SK-N-SH treated with all-trans-retinoic acid at 6 μM for 48 hours (cell line): ENCODE measurements at regions not wholly inside any gene's neighbourhood (a gene's known extent, or its start where the extent isn't known, plus 50 kb on each side); places are given as distances from the start of the nearest gene placed in this dataset.

Experiments
- ARNTL ChIP-seq: fragments of 450-650 bp; formaldehyde crosslinking; IDR thresholded peaks from 2 replicates; pipeline ENCODE4 v1.5.0; 2020; ENCODE audit warnings: low read depth, mild to moderate bottlenecking, moderate library complexity, borderline replicate concordance
- CREB5 ChIP-seq: fragments of 250-450 bp; sonication (Bioruptor Pico); IDR thresholded peaks from 2 replicates; pipeline ENCODE4 v1.5.1; 2020; ENCODE audit warnings: low read depth, mild to moderate bottlenecking, moderate library complexity
- CSDC2 ChIP-seq: fragments of 250-450 bp; sonication (Bioruptor Pico); IDR thresholded peaks from 2 replicates; pipeline ENCODE4 v1.5.0; 2020; ENCODE audit warnings: mild to moderate bottlenecking, moderate library complexity
- GLIS3 ChIP-seq: fragments of 250-450 bp; sonication (Bioruptor Pico); IDR thresholded peaks from 2 replicates; pipeline ENCODE4 v1.5.0; 2020; ENCODE audit warnings: mild to moderate bottlenecking, moderate library complexity
- ISL1 ChIP-seq: fragments of 250-450 bp; sonication (Bioruptor Pico); IDR thresholded peaks from 2 replicates; pipeline ENCODE4 v2.1.2; 2022; ENCODE audit warnings: mild to moderate bottlenecking, moderate library complexity
- OSR1 ChIP-seq: fragments of 250-450 bp; sonication (Bioruptor Pico); IDR thresholded peaks from 2 replicates; pipeline ENCODE4 v1.8.0; 2022; ENCODE audit warnings: moderate library complexity, mild to moderate bottlenecking, inconsistent platforms
- PATZ1 ChIP-seq: fragments of 250-450 bp; sonication (Bioruptor Pico); IDR thresholded peaks from 2 replicates; pipeline ENCODE4 v1.8.0; 2020; ENCODE audit warnings: mild to moderate bottlenecking, moderate library complexity, borderline replicate concordance
- POU6F1 ChIP-seq: fragments of 250-450 bp; sonication (Bioruptor Pico); IDR thresholded peaks from 2 replicates; pipeline ENCODE4 v1.8.0; 2021; ENCODE audit warnings: low read depth, mild to moderate bottlenecking, moderate library complexity, borderline replicate concordance
- PPARA ChIP-seq: fragments of 250-450 bp; sonication (Bioruptor Pico); IDR thresholded peaks from 2 replicates; pipeline ENCODE4 v1.5.0; 2020; ENCODE audit warnings: mild to moderate bottlenecking, borderline replicate concordance
- RARB ChIP-seq: fragments of 250-450 bp; sonication (Bioruptor Pico); IDR thresholded peaks from 2 replicates; pipeline ENCODE4 v1.8.0; 2021; ENCODE audit warnings: mild to moderate bottlenecking, moderate library complexity
- TCF4 ChIP-seq: fragments of 250-450 bp; sonication (Bioruptor Pico); IDR thresholded peaks from 2 replicates; pipeline ENCODE4 v1.8.0; 2021; ENCODE audit warnings: mild to moderate bottlenecking, moderate library complexity, borderline replicate concordance
- ZFP30 ChIP-seq: fragments of 450-650 bp; formaldehyde crosslinking; IDR thresholded peaks from 2 replicates; pipeline ENCODE4 v1.5.0; 2022; ENCODE audit warnings: mild to moderate bottlenecking, moderate library complexity
- ZNF8 ChIP-seq: fragments of 450-650 bp; formaldehyde crosslinking; IDR thresholded peaks from 2 replicates; pipeline ENCODE4 v1.5.0; 2020; ENCODE audit warnings: mild to moderate bottlenecking, moderate library complexity

- TF ChIP-seq ZFP30 (CRISPR knock-in tag) = no peak
- TF ChIP-seq GLIS3 (CRISPR knock-in tag) = no peak
- no peak for TF ChIP-seq PATZ1
- no peak for TF ChIP-seq ARNTL (CRISPR knock-in tag)
- no peak for TF ChIP-seq CSDC2 (CRISPR knock-in tag)
- TF ChIP-seq OSR1 (CRISPR knock-in tag) = no peak
- no peak for TF ChIP-seq ZNF8 (CRISPR knock-in tag)
- no peak for TF ChIP-seq RARB
- no peak for TF ChIP-seq POU6F1 (CRISPR knock-in tag)
- TF ChIP-seq ISL1 (CRISPR knock-in tag) = no peak
- no peak for TF ChIP-seq CREB5 (CRISPR knock-in tag)
- TF ChIP-seq PPARA = no peak
- TF ChIP-seq TCF4 (CRISPR knock-in tag) = no peak
Observed at GRCh38 chr17:22459953-22460350, 767.6 kb downstream of the KCNJ18 start.
